ENCODE measurements at regions not wholly inside any gene's neighbourhood (a gene's known extent, or its start where the extent isn't known, plus 50 kb on each side); places are given as distances from the start of the nearest gene placed in this dataset.

DNA sequence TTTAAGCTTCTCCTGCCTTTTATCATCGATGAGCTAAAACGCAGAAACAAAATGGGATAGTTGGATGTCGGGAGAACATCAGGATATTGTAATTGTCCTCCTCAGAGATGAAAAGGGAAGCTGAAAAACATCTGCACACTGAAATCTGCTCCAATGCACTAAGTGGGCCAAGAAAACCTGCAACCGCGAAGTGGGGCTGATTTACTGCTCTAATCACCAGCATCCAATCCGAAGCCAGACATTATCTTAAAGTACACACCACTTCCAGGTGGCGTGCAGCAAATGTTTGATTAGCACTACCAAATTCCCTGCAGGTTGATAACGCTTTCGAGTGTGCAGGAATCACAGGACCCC is 230.3 kb upstream of the SLC14A2 start:
- DNase-seq, result no peak

DNA sequence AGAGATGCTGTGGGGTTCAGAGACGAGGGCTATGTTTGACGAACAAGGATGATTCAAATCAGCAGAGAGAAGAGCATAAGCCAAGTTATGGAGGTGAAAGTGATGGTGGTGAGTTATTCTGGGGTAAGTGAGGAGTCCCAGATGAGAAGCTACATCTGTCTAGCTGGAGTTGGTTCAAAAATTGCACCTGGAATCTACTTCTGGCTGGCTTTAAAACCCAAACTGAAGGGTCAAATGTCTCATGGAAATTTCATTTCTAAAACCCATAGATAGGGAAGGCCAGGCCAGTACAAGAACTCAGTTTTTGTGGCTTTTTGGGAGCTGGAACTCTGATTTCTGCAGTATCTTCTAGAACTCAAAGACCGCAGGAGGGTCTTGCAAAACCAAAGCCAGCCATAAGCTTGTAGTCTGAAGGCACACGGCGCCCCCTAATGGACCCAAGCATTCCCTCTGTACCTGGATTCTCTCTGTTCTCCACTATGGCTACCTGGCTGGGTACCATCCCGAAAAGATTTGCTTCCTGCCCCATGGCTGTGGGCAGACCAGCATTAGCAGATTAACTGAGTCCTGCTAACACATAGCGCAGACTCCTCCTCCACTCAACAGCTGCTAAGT is 229.1 kb upstream of the SLC14A2 start:
- no peak for DNase-seq

DNA sequence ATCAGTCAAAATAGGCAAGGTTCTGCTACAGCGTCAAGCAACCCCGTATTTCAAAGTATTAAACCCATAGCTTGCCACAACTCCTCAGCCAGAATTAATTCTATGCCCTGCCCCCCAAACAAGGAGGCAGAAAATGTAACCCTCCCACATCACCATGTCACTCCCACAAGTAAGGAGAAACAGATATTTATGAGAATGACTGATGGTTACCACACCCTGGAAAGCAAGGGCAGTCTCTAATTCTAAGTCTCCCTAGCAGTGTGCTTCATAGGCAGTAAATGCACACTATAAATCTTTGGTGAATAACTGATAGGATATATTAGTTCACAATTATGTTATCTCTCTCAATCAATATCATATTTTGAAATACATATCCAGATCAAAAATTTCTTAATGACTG is 228.0 kb upstream of the SLC14A2 start:
- no peak for DNase-seq

DNA sequence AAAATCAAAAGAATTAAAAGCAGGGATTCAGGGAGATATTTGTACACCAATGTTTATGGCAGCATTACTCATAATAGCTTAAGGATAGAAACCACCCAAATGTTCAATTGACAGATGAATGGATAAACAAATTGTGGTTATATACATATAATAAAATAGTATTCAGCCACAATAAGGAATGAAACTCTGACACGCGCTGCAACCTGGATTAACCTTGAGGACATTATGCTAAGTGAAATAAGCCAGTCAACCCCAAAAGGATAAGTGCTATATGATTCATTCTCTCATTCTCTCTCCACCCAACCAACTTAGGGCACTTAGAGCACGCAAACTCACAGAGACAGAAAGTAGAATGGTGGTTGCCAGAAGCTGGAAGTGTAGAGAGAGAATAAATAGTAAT is 216.8 kb upstream of the SLC14A2 start:
- no peak for DNase-seq

DNA sequence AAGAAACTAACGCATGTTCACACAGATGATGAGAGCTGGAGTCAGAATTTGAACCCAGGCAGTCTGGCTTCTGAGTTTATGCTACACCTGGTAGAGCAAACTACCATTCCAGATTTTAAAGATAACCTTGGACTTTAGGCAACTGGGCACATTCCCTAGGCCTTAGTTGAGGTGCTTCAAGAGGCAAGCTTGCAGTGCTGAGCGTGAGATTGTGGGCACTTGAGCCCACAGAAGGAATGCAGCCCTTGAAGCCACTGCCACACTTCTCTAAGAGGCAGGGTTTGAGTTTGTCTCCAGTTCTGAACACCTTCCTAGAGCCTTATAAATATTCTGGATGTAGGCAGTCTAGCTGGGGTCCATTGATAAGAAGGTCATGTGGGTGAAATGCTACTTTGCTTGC is 216.1 kb upstream of the SLC14A2 start:
- DNase-seq, result no peak

DNA sequence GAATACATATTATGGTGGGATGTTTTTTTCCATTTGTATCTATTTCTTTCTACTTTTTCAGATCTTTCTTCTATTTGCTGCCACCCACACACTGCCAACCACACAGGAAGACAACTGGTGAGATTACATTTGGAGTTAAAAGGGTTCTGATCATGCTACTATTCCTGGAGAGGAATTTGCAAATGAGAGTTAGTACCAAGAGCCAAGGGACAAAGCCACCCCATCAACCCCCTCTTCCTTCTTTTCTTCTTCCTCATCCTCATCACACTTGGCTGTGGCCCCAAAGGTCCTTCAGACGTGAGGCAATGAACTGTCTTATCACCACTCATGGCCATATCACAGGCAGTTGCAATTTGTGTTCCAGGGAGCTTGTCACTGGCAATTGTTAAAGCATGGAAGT is 215.6 kb upstream of the SLC14A2 start:
- DNase-seq, result no peak

DNA sequence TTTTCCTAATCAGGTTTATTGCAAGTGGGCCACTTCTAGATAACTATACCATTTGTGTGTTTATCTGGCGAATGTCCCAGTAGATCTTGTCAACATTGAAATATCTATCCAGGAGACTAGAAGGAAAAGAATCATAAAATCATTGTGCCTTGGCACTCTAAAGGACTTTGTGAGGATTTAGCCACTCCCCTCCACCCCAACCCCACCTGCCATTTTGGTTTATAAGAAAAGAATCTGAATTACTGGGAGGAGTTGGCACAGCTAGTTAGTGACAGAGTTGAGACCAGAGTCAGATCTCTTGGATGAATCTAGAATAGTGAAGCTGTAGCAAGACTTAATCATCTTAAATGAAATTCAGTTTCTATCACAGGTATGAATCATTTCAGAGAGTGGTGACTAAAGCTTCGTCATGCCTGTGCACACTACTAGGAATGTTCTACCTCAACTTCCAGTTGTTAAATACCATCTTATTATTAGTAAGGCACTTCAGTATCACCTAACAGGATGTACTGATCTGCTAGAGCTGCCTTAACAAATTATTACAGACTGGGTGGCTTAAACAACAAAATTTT is 212.7 kb upstream of the SLC14A2 start:
- DNase-seq, result no peak

DNA sequence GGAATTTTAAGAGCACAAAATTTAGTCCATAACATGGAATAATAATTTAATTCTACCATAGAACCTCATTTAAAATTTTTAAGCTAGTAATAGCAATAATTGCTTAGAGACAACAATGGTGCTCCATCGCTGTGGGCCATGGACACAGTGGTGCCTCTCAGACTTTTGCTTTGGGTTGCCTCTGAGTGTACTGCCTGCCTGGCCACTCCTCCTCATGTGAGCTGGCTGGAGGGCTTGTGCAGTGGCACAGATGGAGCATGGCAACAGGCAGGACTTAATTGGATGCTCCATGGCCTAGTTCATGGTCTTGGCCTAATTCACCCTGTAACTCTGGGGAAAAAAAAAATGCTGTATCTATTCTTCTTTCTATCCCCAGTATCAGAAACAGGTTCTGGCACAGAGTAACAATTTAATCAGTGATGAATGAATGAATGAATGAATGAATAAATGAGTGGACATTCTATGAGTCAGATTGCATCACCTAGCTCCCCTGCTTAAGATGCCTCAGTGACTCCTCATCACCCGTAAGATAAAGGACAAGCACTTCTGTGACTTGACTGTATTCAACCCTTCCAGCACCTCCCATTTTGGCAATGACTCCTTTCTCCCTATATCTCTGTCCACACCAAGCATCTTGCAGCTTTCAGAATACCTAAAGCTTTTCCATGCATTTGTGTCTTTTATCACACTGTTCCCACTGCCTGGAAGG is 211.8 kb upstream of the SLC14A2 start:
- DNase-seq, result no peak

DNA sequence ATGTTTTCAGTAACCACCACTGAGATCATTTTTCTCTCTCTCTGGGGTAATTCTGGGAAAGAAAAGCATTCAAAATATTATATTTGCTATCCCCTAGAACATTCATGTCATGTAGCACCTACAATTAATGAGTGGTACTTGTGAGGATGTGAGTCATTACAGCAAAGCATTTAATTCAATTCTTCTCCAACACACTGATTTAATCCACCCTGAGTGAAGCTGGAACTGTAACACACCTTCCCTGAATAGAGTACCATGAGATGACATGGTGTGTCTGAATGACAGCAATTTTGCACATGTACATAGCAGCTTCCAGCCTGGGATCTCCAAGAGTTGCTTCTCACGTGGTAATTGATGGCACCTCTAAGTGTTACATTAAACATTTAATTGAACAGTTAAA is 207.1 kb upstream of the SLC14A2 start:
- DNase-seq, result no peak

DNA sequence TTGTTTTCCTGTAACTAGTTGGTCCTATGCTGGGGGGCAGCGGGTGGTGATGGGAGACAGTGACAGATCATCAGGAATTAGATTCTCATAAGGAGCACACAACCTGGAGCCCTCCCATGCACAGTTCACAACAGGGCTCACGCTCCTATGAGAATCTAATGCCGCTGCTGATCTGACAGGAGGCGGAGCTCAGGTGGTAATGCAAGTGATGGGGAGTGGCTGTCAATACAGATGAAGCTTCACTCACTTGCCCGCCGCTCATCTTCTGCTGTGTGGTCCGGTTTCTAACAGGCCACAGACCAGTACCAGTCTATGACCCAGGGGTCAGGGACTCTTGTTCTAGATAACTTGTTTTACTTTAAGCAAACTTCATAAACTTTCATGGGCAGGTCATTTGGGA is 205.3 kb upstream of the SLC14A2 start:
- no peak for DNase-seq

DNA sequence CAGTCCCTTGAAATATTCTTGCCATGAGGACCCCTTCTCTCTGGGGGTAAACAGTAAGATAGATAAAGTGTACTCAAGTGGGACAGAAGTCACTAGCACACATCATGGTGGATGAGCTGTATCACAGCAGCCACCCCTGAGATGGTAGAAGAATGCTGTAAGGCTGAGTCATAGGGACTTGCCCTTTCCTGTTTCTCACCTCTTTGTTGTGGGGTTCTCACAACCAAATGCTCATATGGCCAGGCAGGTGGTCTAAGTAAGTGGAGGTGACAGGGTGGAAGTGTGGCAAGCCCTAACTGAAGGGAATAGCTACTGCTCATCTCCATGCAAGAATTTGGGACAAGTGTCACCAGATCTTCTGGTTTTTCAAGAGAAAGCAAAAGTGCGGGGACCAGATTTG is 202.7 kb upstream of the SLC14A2 start:
- DNase-seq, result no peak

DNA sequence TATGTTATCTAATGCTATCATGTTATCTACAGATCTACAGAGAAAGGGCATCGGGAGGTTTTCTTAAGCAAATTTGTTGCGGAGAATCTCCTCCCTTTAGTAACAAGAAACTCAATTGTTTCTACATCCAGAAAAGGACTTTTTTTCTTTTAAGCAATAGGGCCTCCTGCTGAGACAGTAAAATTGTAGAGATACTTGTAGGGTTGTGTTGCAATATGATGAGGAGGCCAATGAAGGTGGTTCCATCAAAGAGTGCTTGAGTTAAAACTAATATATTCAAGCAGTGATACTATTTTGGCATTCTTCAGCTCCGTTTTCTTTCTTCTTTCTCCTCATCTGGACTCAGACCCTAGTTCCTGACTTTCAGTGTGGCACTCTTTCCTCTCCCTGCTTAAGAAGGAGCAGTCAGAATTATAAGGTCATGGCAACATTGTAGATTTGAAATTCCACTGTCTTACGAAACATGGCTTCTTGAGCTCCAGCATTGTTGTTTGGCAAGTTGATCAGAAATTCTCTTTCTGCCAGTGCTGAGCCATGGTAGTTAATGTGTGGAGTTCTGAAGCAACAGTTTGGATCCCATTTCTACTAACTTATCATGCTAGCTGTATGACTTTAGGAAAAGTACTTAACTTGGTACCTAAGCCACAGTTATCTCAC is 202.0 kb upstream of the SLC14A2 start:
- no peak for DNase-seq

DNA sequence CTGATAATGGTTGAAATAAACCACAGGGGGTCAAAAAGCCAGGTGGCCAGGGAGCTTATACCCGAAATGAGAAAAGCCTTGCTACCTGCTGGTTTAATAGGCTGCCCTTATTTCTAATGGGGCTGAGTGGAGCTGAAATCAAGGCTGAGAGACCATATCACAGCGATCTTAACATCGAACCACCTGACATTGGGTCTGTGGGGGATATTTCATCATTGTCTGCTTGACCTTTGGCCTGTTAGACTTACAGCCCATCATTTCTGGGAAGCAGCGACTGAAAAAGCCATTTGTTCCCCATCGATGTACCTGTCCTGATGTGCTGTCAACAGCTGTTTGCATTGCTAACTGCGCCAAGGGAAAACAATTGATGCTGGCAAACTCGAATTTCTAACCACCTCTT is 199.7 kb upstream of the SLC14A2 start:
- DNase-seq, result peak; percentile 58

DNA sequence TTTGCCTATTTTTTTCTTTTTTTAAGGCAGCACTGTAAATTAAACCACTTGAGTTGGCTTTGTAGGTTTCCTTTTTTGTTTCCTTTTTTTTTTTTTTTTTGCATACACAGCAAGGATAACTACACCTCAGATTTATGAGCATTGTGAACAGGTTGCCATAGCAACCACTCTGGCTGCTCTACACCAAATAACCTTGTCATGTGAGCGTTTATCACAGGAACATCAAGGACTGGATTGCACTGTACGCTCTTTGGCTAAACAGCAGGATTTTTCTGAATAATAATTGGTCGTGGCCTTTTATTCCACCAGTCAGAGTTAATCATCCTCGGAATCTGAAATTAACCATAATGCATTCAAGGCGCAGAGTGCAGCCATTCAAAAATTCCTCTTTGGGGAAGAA is 199.1 kb upstream of the SLC14A2 start:
- peak; percentile 81 for DNase-seq

DNA sequence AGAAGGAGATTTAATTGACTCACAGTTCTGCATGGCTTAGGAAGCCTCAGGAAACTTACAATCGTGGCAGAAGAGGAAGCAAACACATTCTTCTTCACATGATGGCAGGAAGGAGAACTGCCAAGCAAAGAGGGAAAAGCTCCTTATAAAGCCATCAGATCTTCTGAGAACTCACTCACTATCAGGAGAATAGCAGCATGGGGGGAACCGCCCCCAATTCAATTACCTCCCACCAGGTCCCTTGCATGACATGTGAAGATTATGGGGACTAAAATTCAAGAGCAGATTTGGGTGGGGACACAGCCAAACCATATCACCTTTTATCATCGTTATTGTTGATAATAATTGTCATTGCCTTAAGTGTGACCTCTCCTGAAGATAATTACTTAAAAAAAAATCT is 197.9 kb upstream of the SLC14A2 start:
- no peak for DNase-seq

DNA sequence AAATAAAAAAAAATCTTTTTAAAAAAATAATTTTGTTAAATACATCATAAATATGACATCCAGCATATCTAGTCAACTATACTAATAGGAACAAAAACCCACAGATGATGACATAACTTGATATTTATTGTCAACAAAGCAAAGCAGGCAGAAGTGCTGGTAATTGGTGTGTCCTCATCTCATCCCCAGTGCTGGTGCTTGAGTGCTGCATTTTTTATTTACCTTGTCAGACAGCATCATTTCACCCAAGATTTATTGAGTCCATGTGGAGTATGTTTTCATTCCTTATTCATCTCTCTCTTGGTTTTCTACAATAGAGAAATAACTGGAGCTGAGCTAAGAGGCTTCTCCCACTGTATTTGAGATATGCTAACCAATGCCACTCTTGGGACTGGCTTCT is 191.6 kb upstream of the SLC14A2 start:
- peak; percentile 78 for DNase-seq

DNA sequence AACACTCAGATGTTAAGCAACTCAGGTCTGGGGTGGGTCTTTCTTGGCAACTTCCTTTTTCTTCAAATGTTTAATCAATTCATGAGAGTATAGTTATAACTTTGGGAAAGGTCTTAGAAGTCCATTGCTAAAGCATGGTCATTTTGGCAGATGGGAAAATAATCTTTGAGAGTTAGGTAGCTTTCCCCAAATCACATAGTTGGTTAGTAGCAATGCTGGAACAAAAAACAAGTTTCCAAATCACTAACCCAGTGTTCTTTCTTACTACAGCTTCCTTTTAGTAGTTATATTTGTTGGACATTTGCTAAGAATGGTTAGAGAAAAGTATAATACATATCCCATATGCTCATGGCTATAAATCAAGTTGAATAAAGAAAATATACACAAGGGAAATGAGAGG is 185.2 kb upstream of the SLC14A2 start:
- no peak for DNase-seq

DNA sequence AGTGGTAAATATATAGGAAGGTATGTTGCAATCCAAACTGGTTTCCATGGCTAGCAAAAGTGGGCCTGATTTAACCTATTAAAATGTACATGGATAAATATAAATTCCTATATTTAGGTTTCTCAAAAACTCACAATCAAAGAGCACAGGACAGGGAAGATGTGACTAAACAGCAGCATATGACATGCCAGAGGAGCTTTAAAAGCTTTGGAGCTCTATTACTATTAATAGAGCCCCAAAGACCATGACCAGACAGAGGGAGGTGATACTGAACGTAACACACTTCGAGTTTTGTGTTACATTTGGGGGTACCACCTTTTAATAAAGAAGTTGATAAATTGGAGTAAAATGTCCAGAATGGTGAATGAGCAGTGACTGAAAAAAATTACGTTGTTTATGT is 179.5 kb upstream of the SLC14A2 start:
- DNase-seq, result no peak

DNA sequence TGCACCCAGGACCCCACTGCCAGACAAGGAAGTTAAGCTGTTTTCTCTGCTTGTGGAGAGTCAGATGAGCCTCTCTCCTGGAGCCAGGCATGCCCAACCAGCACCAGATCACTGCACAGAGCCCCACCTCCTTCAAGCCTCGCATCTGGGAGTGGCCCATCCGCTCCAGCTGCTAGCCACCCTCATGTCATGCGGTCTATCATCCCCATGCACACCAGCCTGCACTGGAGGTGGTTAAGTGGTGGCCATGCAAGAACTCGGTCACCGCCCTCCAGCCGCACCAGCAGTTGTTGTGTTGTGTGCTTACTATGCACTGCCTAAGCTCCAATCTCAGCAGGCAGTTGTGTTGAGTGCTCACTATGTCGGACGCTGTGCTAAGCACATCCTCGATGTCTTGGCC is 177.9 kb upstream of the SLC14A2 start:
- no peak for DNase-seq

DNA sequence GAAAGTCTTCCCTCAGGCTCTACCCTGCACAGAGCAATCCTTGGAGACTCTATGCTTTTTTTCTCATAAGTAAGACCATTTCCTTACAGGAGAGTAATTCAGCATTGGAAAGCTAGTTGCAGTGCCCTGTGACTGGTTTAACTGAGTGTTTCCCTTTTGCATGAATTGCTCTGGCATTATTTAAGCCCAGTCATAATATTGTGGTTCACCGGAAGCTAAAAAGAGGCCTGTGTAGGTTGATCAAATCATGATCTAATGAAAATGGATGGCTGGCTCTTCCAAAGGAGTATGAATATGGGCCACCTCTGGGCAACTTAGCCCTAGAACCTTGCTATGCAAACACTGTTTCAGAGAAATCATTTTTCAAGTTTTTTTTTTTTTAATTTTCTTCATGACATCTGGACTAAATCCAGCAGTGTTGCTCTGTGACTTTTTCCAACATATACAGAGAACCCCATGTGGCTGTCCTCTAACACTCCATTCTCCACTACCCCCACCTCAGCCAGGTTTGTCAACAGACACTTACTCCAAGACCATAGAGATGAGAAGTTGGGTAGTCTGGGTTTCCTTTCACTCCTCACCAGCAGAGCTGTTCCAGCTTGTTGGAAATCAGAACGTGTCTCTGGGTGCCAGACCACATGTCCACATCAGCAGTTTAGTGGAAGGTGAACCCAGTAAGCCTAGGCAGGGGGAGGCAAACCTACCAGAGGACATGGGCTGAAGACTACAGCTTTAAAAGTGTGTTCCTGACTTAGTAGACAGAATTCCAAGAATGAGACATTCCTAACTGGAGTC is 175.2 kb upstream of the SLC14A2 start:
- DNase-seq, result no peak

DNA sequence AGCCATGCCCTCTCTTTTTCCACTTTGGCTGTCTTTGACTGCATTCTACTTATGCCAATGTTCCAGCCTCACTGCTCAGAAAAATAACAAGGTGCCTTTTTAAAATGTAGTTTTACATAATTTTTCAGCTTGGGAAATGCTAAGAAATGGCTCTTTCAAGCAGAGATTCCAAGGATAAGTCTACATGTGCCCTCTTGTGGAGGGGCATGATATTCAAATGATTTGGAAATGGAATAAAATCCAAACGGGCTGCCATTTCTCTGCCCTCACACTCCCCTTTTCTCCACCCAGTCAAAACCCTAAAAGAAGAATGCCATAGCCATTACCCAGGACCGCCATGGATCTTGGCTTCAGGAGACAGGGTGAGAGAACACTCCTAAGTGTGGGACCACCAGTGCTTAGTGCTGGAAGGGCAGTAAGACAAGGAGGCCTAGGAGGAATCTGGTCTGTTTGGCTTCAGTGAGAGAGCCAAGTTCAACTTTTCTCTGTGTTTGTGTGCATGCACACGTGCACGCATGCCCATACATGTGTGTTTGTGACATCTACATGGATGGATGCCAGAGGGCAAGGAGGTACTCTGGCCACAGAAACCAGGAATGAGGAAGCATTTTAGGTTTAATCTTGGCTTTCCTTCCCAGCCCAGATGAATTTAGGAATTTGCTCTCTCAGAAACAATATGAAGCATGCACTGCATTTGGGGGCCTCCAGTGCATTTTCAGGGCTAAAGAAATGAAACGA is 174.0 kb upstream of the SLC14A2 start:
- no peak for DNase-seq

DNA sequence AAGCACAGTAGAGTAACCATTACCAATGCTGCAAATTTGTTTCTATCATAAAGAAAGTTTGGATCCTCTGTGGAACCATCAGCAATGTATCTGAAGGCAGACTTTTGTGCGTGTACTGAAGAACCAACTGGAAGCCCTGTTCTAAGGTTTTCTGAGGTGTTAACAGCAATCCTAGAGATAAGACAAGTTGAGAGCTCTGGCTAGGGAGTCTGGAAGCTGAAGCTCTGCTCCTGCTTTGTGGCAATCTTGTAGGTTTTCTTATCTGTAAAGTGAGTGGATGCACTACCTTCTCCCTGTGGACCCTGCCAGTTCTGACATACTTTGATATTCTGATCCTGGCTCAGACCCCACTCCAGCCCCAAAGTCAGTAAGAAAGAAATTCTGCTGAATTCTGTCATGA is 171.2 kb upstream of the SLC14A2 start:
- DNase-seq, result no peak
